A673 (cell line): ENCODE measurements at regions not wholly inside any gene's neighbourhood (a gene's known extent, or its start where the extent isn't known, plus 50 kb on each side); places are given as distances from the start of the nearest gene placed in this dataset.

Experiments
- BruUV-seq: library from RNA; stranded (reverse); fragments of 400-500 nt; replicated peaks from 2 replicates; lab custom pipeline; 2021; lab: Mats Ljungman, UMichigan
- CTCF ChIA-PET: fragments of 300-600 bp; sonication (Branson Sonifier 250); formaldehyde crosslinking; loops from one replicate; lab custom pipeline; 2022; ENCODE audit warnings: antibody characterized with exemption; lab: Charles Lee
- POLR2A ChIA-PET: fragments of 300-600 bp; sonication (Branson Sonifier 250); formaldehyde crosslinking; loops from one replicate; lab custom pipeline; 2022; ENCODE audit warnings: antibody characterized with exemption; ENCODE audit not compliant: low non-redundant PET; lab: Charles Lee
- DNase-seq: peaks from one replicate; pipeline ENCODE4 v3.0.0-alpha.2; 2015; ENCODE audit warnings: low spot score
- H3K27ac ChIP-seq: fragments of 200-600 bp; sonication (generic); 2 replicates; pipeline ENCODE4 v1.5.1; 2016; ENCODE audit warnings: mixed run types, low read depth, mild to moderate bottlenecking, mixed read lengths, antibody characterized with exemption, low read length; ENCODE audit not compliant: poor library complexity, severe bottlenecking
- H3K27me3 ChIP-seq: fragments of 200-600 bp; sonication (generic); replicated peaks from 2 replicates; pipeline ENCODE4 v1.6.1; 2017; ENCODE audit warnings: mixed run types, low read depth, mild to moderate bottlenecking, mixed read lengths, antibody characterized with exemption, low read length; ENCODE audit not compliant: insufficient read depth, poor library complexity
- H3K36me3 ChIP-seq: fragments of 200-600 bp; sonication (generic); 2 replicates; pipeline ENCODE4 v1.6.1; 2016; ENCODE audit warnings: mixed run types, mild to moderate bottlenecking, mixed read lengths, antibody characterized with exemption, low read length; ENCODE audit not compliant: insufficient read depth, poor library complexity, severe bottlenecking
- H3K4me1 ChIP-seq: fragments of 200-600 bp; sonication (generic); 2 replicates; pipeline ENCODE4 v1.6.1; 2017; ENCODE audit warnings: mixed run types, mild to moderate bottlenecking, mixed read lengths, antibody characterized with exemption, low read length; ENCODE audit not compliant: insufficient read depth, poor library complexity, severe bottlenecking
- H3K4me3 ChIP-seq: fragments of 200-600 bp; sonication (generic); 2 replicates; pipeline ENCODE4 v1.5.1; 2016; ENCODE audit warnings: low read depth, mixed run types, mild to moderate bottlenecking, mixed read lengths, low read length; ENCODE audit not compliant: poor library complexity, severe bottlenecking
- H3K9me3 ChIP-seq: fragments of 200-600 bp; sonication (generic); 2 replicates; pipeline ENCODE4 v1.6.1; 2016; ENCODE audit warnings: mixed run types, low read depth, mild to moderate bottlenecking, mixed read lengths, antibody characterized with exemption, low read length; ENCODE audit not compliant: poor library complexity, severe bottlenecking
- CTCF ChIP-seq: fragments of 300-800, 200-600 bp; sonication (generic); conservative IDR thresholded peaks from 2 replicates; pipeline ENCODE4 v1.5.1; 2017; ENCODE audit warnings: low read depth, mild to moderate bottlenecking, antibody characterized with exemption, low read length, moderate library complexity, mixed read lengths
- EZH2 ChIP-seq: fragments of 200-600 bp; sonication (generic); IDR thresholded peaks from 2 replicates; pipeline ENCODE4 v1.6.1; 2017; ENCODE audit warnings: borderline replicate concordance, low read depth, mild to moderate bottlenecking, mixed read lengths, antibody characterized with exemption, low read length; ENCODE audit not compliant: poor library complexity, severe bottlenecking
- intact Hi-C: fragments of 100-400 bp; cut with micrococcal nuclease; formaldehyde crosslinking; loops from one replicate; pipeline ENCODE4 v1.10.0; 2022; ENCODE audit not compliant: unreplicated experiment

GRCh38 chr14:22481546-22481945 lies 107.5 kb downstream of the DAD1 start:
- TF ChIP-seq EZH2 (no peak), CTCF (no peak)
- intact Hi-C loops: loop anchor here (5.0 kb wide), 1 partner anchor 36 kb away; no protein-coding TSS in a partner anchor
- Histone ChIP-seq H3K36me3 (no peaks in the 10 kb centered on the region), H3K27ac (peak overlapping the region; percentile 80), H3K4me1 (peaks cover 98% of the 10 kb centered on the region), H3K4me3 (peak overlapping the region; percentile 1), H3K9me3 (no peaks in the 10 kb centered on the region), H3K27me3 (no peaks in the 10 kb centered on the region)
- CTCF ChIA-PET: no interaction called here
- DNase-seq: peak; percentile 54
- POLR2A ChIA-PET: no interaction called here
- no TSS peak for BruUV-seq

- Histone ChIP-seq H3K9me3 (no peaks in the 10 kb centered on the region), H3K4me1 (peaks cover 98% of the 10 kb centered on the region), H3K4me3 (peak overlapping the region; percentile 35), H3K27me3 (no peaks in the 10 kb centered on the region), H3K27ac (peak overlapping the region; percentile 80), H3K36me3 (no peaks in the 10 kb centered on the region)
- BruUV-seq: no TSS peak
- intact Hi-C loops: loop anchor here (2.0 to 10.0 kb wide), 5 partner anchors 37 to 375 kb away; partner anchors contain the start of gene OXA1L
- TF ChIP-seq CTCF (no peak), EZH2 (no peak)
- DNase-seq: peak; percentile 48
- POLR2A ChIA-PET: interaction anchor here (0.6 kb wide), 1 partner anchor 675 kb away, joined by 4 read pairs; no protein-coding TSS in a partner anchor
- CTCF ChIA-PET: interaction anchor here (0.5 to 1.4 kb wide), 3 partner anchors 29 to 555 kb away, joined by 3 read pairs; no protein-coding TSS in a partner anchor
Observed at GRCh38 chr14:22479776-22480464, 109.1 kb downstream of the DAD1 start.

- Histone ChIP-seq H3K4me1 (peaks cover 98% of the 10 kb centered on the region), H3K9me3 (no peaks in the 10 kb centered on the region), H3K27ac (peak overlapping the region; percentile 80), H3K27me3 (no peaks in the 10 kb centered on the region), H3K4me3 (peak overlapping the region; percentile 35), H3K36me3 (no peaks in the 10 kb centered on the region)
- TF ChIP-seq CTCF (no peak), EZH2 (no peak)
- CTCF ChIA-PET: interaction anchor here (0.5 to 1.4 kb wide), 5 partner anchors 30 to 554 kb away, joined by 3 read pairs; no protein-coding TSS in a partner anchor
- intact Hi-C loops: loop anchor here (2.0 to 10.0 kb wide), 4 partner anchors 68 to 376 kb away; partner anchors contain the start of gene OXA1L
- BruUV-seq: TSS peak; percentile 29
- peak; percentile 79 for DNase-seq
- POLR2A ChIA-PET: no interaction called here
Observed at GRCh38 chr14:22479132-22479531, 109.9 kb downstream of the DAD1 start.
